Caco-2 (cell line): ENCODE measurements at regions not wholly inside any gene's neighbourhood (a gene's known extent, or its start where the extent isn't known, plus 50 kb on each side); places are given as distances from the start of the nearest gene placed in this dataset.

ENCODE experiments used
- BruUV-seq: library from RNA; stranded (reverse); fragments of 400-500 nt; replicated peaks from 2 replicates; lab custom pipeline; 2021; lab: Mats Ljungman, UMichigan
- CTCF ChIA-PET: fragments of 300-600 bp; sonication (Branson Sonifier 250); formaldehyde crosslinking; loops from one replicate; lab custom pipeline; 2022; ENCODE audit warnings: antibody characterized with exemption; lab: Charles Lee
- POLR2A ChIA-PET: fragments of 300-600 bp; sonication (Branson Sonifier 250); formaldehyde crosslinking; loops from one replicate; lab custom pipeline; 2022; ENCODE audit warnings: antibody characterized with exemption; lab: Charles Lee
- DNase-seq, 2 experiments: peaks; one replicate each; pipeline versions ENCODE4 v3.0.0 to v3.0.0-alpha.2; 2020 to 2022
- H3K27me3 ChIP-seq: replicated peaks from 2 replicates; pipeline ENCODE4 v1.6.0; 2011; ENCODE audit warnings: low read length; ENCODE audit not compliant: control insufficient read depth, insufficient read depth
- H3K36me3 ChIP-seq: 2 replicates; pipeline ENCODE4 v1.5.1; 2011; ENCODE audit warnings: low read length; ENCODE audit not compliant: control insufficient read depth, insufficient read depth
- H3K4me1 ChIP-seq: fragments of 250-450 bp; sonication (Bioruptor Pico); 2 replicates; pipeline ENCODE4 v1.5.1; 2020; ENCODE audit warnings: mild to moderate bottlenecking
- H3K4me3 ChIP-seq: 2 replicates; pipeline ENCODE4 v1.5.1; 2011; ENCODE audit warnings: low read depth, mild to moderate bottlenecking, control low read depth, low read length
- H3K9me3 ChIP-seq: fragments of 250-450 bp; sonication (Bioruptor Pico); 2 replicates; pipeline ENCODE4 v1.5.1; 2020; ENCODE audit warnings: mild to moderate bottlenecking, moderate library complexity
- H3K27ac Mint-ChIP-seq: one replicate; pipeline ENCODE4 v1.8.0; 2022; ENCODE audit warnings: mixed read lengths; ENCODE audit not compliant: unreplicated experiment
- H3K27me3 Mint-ChIP-seq: one replicate; pipeline ENCODE4 v1.8.0; 2022; ENCODE audit warnings: mixed read lengths; ENCODE audit not compliant: insufficient read depth, unreplicated experiment
- H3K36me3 Mint-ChIP-seq: one replicate; pipeline ENCODE4 v1.8.0; 2022; ENCODE audit warnings: mild to moderate bottlenecking, mixed read lengths; ENCODE audit not compliant: insufficient read depth, unreplicated experiment
- H3K4me1 Mint-ChIP-seq: one replicate; pipeline ENCODE4 v1.8.0; 2022; ENCODE audit warnings: low read depth, mixed read lengths; ENCODE audit not compliant: unreplicated experiment
- H3K4me3 Mint-ChIP-seq: one replicate; pipeline ENCODE4 v1.8.0; 2022; ENCODE audit warnings: mild to moderate bottlenecking, moderate library complexity, mixed read lengths; ENCODE audit not compliant: unreplicated experiment
- H3K9me3 Mint-ChIP-seq: one replicate; pipeline ENCODE4 v1.8.0; 2022; ENCODE audit warnings: mixed read lengths; ENCODE audit not compliant: unreplicated experiment
- intact Hi-C: fragments of 100-400 bp; cut with micrococcal nuclease; formaldehyde crosslinking; loops from one replicate; pipeline ENCODE4 v1.10.0; 2022; ENCODE audit not compliant: unreplicated experiment
- TF ChIP-seq, protein P1 (sequence below), 2 experiments: fragments of 200-600 bp in 1 of 2; IDR thresholded peaks; 1 replicate in 1 of 2; 2 replicates in 1 of 2; pipeline versions ENCODE4 v1.5.1 to v1.8.0; 2011 to 2022; ENCODE audit warnings: antibody characterized with exemption in 1 of 2, control low read depth in 1 of 2, inconsistent platforms in 1 of 2, low read depth in 1 of 2, low read length in 1 of 2, mild to moderate bottlenecking in 1 of 2, moderate library complexity in 1 of 2; ENCODE audit not compliant: insufficient read depth in 1 of 2, severe bottlenecking in 1 of 2, unreplicated experiment in 1 of 2

DNA sequence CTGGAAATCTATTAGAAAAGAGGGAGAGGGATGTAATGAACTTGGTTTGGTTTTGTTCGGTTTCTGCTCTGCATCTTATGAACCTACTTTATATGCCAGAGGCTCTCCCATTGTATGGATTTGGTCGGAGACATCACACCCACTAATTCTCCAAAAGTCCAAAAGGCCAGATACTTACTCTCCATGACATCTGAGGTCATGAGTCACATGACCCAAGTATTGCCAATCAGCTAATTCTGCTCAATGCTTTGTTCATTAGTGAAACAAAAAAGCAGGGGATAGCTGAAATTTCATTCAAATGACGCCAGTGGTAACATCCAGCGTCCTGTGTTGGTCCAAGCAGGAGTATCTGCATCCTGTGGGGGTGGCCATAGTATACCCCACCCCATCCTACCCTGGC lies 173.6 kb downstream of the TRIM33 start:
- TF ChIP-seq, protein P1, sequence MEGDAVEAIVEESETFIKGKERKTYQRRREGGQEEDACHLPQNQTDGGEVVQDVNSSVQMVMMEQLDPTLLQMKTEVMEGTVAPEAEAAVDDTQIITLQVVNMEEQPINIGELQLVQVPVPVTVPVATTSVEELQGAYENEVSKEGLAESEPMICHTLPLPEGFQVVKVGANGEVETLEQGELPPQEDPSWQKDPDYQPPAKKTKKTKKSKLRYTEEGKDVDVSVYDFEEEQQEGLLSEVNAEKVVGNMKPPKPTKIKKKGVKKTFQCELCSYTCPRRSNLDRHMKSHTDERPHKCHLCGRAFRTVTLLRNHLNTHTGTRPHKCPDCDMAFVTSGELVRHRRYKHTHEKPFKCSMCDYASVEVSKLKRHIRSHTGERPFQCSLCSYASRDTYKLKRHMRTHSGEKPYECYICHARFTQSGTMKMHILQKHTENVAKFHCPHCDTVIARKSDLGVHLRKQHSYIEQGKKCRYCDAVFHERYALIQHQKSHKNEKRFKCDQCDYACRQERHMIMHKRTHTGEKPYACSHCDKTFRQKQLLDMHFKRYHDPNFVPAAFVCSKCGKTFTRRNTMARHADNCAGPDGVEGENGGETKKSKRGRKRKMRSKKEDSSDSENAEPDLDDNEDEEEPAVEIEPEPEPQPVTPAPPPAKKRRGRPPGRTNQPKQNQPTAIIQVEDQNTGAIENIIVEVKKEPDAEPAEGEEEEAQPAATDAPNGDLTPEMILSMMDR (IDR thresholded peaks at IDR 0.05; ENCODE audit: insufficient read depth in 1 of 2, low read depth in 1 of 2, low read length in 1 of 2, severe bottlenecking in 1 of 2, unreplicated experiment in 1 of 2): no peak
- CTCF ChIA-PET: interaction anchor here (0.6 kb wide), 1 partner anchor 9 kb away, joined by 3 read pairs; no protein-coding TSS in a partner anchor
- Mint-ChIP-seq H3K27me3 (peaks cover 6% of the 10 kb centered on the region), H3K27ac (no peak overlapping the region), H3K4me3 (no peak overlapping the region), H3K36me3 (peaks cover 6% of the 10 kb centered on the region), H3K9me3 (no peaks in the 10 kb centered on the region), H3K4me1 (no peaks in the 10 kb centered on the region)
- Histone ChIP-seq H3K4me3 (no peak overlapping the region), H3K4me1 (no peaks in the 10 kb centered on the region), H3K9me3 (no peaks in the 10 kb centered on the region), H3K27me3 (no peaks in the 10 kb centered on the region), H3K36me3 (no peaks in the 10 kb centered on the region)
- no peak for DNase-seq
- no TSS peak for BruUV-seq
- POLR2A ChIA-PET: no interaction called here
- intact Hi-C loops: no loop called here

DNA sequence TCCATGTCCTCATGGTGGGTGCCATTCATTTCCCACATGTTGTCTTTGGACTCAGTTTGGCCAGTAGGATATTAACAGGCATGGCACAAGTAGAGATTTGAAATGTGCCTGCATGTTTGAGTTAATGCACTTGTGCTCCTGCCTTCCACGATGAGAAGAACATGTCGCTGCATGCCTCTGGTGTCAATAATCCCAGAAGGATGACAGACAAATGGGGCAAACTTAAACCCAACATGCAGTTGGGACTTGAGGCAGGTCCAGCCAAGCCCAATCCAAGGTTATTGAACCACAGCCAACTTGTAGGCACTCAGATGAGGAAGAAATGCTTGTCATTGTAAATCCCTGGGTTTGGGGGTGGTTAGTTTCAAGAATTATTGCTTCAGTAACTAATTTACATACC lies 174.6 kb downstream of the TRIM33 start:
- intact Hi-C loops: no loop called here
- no peaks in the 10 kb centered on the region for H3K9me3 ChIP-seq
- no peaks in the 10 kb centered on the region for H3K36me3 ChIP-seq
- Mint-ChIP-seq H3K36me3 (peaks cover 6% of the 10 kb centered on the region), H3K27ac (no peak overlapping the region), H3K4me3 (no peak overlapping the region), H3K4me1 (no peaks in the 10 kb centered on the region), H3K27me3 (peaks cover 6% of the 10 kb centered on the region), H3K9me3 (no peaks in the 10 kb centered on the region)
- ChIA-PET POLR2A (no interaction called here), CTCF (no interaction called here)
- no peak for DNase-seq
- no peaks in the 10 kb centered on the region for H3K27me3 ChIP-seq
- H3K4me1 ChIP-seq: no peaks in the 10 kb centered on the region
- no TSS peak for BruUV-seq
- TF ChIP-seq, protein P1 (IDR thresholded peaks at IDR 0.05; ENCODE audit: insufficient read depth in 1 of 2, low read depth in 1 of 2, low read length in 1 of 2, severe bottlenecking in 1 of 2, unreplicated experiment in 1 of 2): no peak
- no peak overlapping the region for H3K4me3 ChIP-seq

DNA sequence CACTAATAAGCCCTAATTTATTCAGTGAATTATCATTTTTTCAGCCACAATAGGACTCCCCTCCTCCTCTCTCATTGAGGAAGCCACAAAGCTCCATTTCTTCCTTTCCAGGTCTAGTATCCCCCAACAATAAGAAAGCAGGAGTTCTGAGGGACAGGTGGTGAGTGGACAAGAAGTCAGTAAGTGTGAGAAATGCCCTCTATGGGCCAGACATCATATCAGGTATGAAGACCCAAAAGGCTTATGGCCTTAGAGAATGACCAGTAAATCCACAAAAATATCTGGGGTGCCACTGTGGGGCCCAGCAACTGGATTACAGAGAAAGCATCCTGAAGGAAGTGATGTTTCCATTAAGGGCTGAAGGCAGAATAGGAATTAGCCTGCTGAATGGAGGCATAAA lies 175.7 kb downstream of the TRIM33 start:
- Histone ChIP-seq H3K4me1 (no peaks in the 10 kb centered on the region), H3K9me3 (no peaks in the 10 kb centered on the region), H3K27me3 (no peaks in the 10 kb centered on the region), H3K4me3 (no peak overlapping the region), H3K36me3 (no peaks in the 10 kb centered on the region)
- Mint-ChIP-seq H3K27ac (no peak overlapping the region), H3K4me1 (no peaks in the 10 kb centered on the region), H3K9me3 (no peaks in the 10 kb centered on the region), H3K27me3 (peaks cover 7% of the 10 kb centered on the region), H3K4me3 (no peak overlapping the region), H3K36me3 (peaks cover 6% of the 10 kb centered on the region)
- intact Hi-C loops: no loop called here
- POLR2A ChIA-PET: no interaction called here
- TF ChIP-seq, protein P1 (IDR thresholded peaks at IDR 0.05; ENCODE audit: insufficient read depth in 1 of 2, low read depth in 1 of 2, low read length in 1 of 2, severe bottlenecking in 1 of 2, unreplicated experiment in 1 of 2): no peak
- CTCF ChIA-PET: no interaction called here
- BruUV-seq: no TSS peak
- DNase-seq: no peak
